ENCODE measurements at regions not wholly inside any gene's neighbourhood (a gene's known extent, or its start where the extent isn't known, plus 50 kb on each side); places are given as distances from the start of the nearest gene placed in this dataset.

DNA sequence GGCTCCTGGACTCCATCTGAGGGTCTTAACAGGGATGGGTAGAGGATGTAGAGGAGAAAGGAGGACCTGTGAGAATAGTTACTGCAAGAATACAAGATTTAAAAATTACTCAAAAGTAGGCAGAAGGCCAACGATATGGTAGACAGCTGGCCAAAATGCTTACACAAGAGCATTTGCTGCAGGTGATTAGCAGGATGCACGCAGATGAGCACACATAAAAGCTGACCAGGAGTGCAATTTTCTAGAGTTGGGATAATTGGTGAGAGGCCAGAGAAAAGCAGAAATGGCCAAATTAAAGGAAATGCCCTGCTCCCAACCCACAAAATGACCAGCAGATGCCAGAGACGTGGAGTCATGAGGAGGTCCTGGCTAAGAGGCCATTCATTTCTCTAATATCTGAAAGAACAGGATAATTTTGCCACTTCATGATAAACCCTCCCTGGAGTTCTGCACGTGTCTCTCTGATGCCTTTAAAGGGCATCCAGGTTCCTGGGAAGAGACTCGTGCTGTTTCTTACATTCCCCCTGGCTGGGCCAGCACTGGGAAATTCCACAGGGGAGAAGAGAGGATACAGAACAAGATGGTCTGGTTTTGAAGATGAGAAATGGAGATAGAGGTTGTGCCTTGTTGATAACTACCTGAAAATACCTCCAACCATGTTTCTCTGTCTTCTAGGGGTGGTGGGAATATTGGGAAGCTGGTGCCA lies 62.3 kb upstream of the KCNA3 start:
- no peak for TF ChIP-seq SMC3 (conservative IDR thresholded peaks at IDR 0.05; ENCODE audit: poor library complexity)
- TF ChIP-seq EZH2 (IDR thresholded peaks at IDR 0.05; ENCODE audit: borderline replicate concordance, insufficient read depth, low read length, poor library complexity, severe bottlenecking), result no peak
- TF ChIP-seq EP300 (conservative IDR thresholded peaks at IDR 0.05; ENCODE audit: poor library complexity, severe bottlenecking), result no peak
- TF ChIP-seq, protein P1, sequence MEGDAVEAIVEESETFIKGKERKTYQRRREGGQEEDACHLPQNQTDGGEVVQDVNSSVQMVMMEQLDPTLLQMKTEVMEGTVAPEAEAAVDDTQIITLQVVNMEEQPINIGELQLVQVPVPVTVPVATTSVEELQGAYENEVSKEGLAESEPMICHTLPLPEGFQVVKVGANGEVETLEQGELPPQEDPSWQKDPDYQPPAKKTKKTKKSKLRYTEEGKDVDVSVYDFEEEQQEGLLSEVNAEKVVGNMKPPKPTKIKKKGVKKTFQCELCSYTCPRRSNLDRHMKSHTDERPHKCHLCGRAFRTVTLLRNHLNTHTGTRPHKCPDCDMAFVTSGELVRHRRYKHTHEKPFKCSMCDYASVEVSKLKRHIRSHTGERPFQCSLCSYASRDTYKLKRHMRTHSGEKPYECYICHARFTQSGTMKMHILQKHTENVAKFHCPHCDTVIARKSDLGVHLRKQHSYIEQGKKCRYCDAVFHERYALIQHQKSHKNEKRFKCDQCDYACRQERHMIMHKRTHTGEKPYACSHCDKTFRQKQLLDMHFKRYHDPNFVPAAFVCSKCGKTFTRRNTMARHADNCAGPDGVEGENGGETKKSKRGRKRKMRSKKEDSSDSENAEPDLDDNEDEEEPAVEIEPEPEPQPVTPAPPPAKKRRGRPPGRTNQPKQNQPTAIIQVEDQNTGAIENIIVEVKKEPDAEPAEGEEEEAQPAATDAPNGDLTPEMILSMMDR (IDR thresholded peaks at IDR 0.05; ENCODE audit: poor library complexity, severe bottlenecking), result no peak
- TF ChIP-seq TAF1 (IDR thresholded peaks at IDR 0.05; ENCODE audit: low read depth), result no peak
- no peak for TF ChIP-seq RAD21 (conservative IDR thresholded peaks at IDR 0.05)
- TF ChIP-seq MXI1 (conservative IDR thresholded peaks at IDR 0.05; ENCODE audit: poor library complexity, severe bottlenecking), result no peak
- TF ChIP-seq POLR2AphosphoS5 (IDR thresholded peaks at IDR 0.05), result no peak
- TF ChIP-seq, protein P2, sequence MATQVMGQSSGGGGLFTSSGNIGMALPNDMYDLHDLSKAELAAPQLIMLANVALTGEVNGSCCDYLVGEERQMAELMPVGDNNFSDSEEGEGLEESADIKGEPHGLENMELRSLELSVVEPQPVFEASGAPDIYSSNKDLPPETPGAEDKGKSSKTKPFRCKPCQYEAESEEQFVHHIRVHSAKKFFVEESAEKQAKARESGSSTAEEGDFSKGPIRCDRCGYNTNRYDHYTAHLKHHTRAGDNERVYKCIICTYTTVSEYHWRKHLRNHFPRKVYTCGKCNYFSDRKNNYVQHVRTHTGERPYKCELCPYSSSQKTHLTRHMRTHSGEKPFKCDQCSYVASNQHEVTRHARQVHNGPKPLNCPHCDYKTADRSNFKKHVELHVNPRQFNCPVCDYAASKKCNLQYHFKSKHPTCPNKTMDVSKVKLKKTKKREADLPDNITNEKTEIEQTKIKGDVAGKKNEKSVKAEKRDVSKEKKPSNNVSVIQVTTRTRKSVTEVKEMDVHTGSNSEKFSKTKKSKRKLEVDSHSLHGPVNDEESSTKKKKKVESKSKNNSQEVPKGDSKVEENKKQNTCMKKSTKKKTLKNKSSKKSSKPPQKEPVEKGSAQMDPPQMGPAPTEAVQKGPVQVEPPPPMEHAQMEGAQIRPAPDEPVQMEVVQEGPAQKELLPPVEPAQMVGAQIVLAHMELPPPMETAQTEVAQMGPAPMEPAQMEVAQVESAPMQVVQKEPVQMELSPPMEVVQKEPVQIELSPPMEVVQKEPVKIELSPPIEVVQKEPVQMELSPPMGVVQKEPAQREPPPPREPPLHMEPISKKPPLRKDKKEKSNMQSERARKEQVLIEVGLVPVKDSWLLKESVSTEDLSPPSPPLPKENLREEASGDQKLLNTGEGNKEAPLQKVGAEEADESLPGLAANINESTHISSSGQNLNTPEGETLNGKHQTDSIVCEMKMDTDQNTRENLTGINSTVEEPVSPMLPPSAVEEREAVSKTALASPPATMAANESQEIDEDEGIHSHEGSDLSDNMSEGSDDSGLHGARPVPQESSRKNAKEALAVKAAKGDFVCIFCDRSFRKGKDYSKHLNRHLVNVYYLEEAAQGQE (IDR thresholded peaks at IDR 0.05; ENCODE audit: borderline replicate concordance), result no peak
